ENCODE measurements at regions not wholly inside any gene's neighbourhood (a gene's known extent, or its start where the extent isn't known, plus 50 kb on each side); places are given as distances from the start of the nearest gene placed in this dataset.

GRCh38 chr17:74089869-74090464, 113.5 kb upstream of the RPL38 start:
- TF ChIP-seq POLR2A (IDR thresholded peaks at IDR 0.05) = no peak
- TF ChIP-seq CTCF (IDR thresholded peaks at IDR 0.05) = no peak

Measured in uterus (tissue), 2 donors.